Endometrium (tissue), 2 donors: ENCODE measurements at regions not wholly inside any gene's neighbourhood (a gene's known extent, or its start where the extent isn't known, plus 50 kb on each side); places are given as distances from the start of the nearest gene placed in this dataset.
"Not testable (repeated sequence)": the region's sequence is repeated elsewhere in the genome, so short reads cannot be mapped to it uniquely, and the experiment has no call there.

ENCODE experiments used
- FAIRE-seq: peaks from 2 replicates; lab custom pipeline; 2012; peaks lifted over from hg19 to GRCh38; lab: Jason Lieb, UNC
- donor health status: control.
- donor health status: control.

DNA sequence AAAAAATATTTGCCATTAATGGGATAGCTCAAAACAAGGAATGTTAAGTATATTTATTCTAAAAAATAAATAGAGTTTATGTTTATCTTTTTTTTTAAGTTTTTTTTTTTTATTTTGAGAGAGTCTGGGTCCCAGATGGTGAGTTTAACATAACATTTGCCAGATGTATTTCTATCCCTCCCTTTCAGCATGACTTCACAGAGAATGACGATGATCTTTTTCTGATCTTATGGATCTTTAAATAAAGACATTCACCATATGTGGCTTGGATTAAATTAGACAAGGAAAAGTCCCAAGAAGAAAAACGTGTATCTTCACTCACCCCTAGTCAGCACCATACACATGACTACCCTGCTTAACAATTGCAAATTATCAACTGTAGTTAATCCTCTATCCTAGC, 839.8 kb upstream of the CNTN5 start:
- FAIRE-seq: peak; percentile 97

DNA sequence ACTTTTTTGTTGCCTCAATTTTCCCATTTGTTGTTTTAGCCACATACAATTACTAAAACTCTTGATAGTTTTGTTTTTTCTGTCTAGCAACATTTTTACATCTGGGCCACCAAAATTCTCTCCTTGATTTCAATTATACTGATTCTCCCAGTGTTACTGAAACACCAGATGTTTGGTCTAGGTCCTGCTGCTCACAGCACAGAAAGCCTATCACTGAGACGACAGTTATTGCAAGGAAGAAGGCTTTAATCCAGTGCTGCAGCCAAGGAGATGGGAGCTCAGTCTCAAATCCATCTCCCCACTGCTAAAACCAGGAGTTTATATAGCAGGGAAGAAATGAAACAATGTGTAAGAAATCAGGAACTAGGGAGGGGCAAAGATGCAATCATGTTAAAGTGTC, 837.7 kb upstream of the CNTN5 start:
- FAIRE-seq: peak; percentile 62

DNA sequence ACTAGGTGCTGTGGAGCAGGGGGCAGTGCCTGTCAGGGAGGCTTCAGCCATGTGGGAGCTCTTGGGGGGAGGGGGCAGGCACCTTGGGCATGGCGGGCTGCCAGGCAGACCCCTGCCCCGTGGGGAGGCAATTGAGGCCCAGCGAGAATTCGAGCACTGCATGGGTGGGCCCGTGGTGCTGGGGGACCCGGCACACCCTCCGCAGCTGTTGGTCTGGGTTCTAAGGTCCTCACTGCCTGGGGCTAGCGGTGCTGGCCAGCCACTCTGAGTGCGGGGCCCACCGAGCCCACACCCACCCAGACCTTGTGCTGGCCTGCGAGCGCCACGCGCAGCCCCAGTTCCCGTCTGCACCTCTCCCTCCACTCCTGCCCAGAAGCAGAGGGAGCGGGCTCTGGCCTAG, 835.5 kb upstream of the CNTN5 start:
- FAIRE-seq: no peak

DNA sequence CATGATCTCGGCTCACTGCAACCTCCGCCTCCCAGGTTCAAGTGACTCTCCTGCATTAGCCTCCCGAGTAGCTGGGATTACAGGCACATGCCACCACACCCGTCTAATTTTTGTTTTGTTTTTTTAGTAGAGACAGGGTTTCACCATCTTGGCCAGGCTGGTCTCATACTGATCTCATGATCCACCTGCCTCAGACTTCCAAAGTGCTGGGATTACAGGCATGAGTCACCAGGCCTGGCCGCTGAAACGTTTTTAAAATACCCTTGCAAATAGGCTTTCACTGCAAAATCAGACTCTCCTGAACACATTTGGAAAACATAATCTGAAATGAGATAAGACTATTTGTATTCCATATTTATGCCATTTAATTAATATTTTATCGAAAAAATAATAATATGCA, 826.1 kb upstream of the CNTN5 start:
- FAIRE-seq: no peak

DNA sequence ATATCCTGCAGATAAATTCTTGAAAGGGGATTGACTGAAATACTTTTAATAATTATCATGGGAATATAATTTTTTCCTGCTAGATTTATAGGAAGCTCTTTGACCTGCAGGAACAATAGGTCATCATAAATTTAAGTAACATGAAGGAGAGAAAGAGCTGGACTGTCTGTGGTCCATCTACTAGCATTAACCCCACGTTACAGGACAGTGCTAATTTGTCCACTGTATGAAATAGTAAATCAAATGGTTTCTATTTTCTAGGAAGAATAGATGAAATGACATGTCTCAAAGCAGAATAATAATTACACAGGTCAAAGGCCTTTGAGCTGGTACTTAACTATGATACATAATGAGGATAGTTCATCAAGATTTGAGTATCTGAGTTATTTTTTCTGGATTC, 825.4 kb upstream of the CNTN5 start:
- FAIRE-seq: no peak

DNA sequence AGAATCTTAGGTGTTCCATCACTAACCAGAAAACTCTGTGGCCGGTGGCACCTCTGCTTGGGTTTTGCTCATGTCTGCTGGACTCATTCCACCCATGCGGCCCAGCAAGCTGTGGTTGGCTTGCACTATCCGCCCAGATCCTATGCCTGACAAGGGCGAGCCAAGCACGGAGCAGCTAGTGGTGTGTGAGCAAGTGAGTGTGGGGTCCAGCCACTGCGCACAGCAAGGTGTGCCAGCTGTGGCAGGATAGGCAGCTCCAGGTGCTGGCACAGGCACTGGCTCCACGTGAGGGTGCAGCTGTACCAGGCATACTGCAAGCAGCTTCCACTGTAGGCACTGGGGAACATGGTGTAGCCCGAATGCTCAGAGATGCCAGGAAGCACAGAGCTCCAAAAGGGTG, 813.7 kb upstream of the CNTN5 start:
- FAIRE-seq: no peak

DNA sequence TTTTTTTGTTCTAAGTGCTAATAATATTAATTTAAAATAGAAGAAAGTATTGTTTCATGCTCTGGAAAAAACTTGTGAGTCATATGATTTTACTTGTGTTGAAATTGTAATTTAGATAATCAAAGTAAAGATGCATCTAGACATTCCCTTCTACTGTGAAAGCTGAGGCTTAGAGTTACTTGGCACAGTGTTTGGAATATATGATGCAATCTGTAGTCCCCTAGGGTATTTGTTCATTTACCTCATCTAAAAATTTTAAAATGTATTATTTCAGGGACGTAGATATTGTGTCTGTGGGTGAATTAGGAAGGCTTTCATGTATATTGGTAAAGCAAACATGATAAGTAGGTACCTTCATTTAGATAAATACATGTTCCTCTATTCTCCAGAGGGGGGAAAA, 793.5 kb upstream of the CNTN5 start:
- no peak for FAIRE-seq

DNA sequence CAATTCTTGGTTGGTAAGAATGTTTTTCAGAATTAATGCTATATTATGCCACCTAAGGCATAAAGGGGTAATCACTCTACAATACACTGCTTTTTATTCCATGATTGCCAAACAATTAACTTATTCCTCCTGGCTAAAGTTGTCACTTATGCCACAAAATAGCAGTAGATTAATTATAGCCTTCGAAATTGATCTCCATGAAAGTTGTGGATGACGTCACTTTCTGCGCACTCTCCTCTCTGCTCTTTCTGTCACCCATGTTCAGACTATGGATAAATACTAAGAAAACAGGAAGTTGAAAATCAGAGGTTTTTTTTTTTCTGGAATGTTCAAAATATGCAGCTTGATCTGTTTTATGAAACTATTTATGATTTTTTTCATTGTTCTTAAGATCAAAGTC, 790.1 kb upstream of the CNTN5 start:
- no peak for FAIRE-seq

DNA sequence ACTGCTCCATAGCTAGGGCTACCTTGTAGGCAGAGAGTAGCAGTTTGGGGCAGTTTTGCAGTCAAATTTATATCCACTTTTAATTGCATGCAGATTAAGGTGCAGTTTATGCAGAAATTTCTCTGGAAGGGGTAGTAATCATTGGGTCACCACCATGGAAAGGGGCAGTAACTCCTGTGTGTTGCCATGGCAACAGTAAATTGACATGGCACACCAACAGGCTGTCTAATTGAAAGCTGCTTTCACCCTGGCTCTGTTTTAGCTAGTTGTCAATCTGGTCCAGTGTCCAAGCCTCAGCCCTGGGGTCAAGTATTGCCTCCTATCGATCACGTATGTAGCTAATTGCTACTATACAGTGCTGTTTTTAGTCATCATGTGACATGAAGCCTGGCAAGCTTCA, 786.1 kb upstream of the CNTN5 start:
- FAIRE-seq: no peak

DNA sequence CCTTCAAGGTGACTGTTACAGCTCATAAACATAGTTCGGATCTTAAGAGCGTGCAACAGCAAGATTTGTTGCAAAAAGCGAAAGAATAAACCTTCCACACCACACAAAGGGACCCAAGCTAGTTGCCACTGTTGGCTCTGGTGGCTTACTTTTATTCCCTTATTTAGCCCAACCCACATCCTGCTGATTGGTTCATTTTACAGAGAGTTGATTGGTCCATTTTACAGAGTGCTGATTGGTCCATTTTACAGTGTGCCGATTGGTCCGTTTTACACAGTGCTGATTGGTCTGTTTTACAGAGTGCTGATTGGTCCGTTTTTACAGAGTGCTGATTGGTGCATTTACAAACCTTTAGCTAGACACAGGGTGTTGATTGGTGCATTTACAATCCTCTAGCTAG, 776.9 kb upstream of the CNTN5 start:
- FAIRE-seq: no peak

DNA sequence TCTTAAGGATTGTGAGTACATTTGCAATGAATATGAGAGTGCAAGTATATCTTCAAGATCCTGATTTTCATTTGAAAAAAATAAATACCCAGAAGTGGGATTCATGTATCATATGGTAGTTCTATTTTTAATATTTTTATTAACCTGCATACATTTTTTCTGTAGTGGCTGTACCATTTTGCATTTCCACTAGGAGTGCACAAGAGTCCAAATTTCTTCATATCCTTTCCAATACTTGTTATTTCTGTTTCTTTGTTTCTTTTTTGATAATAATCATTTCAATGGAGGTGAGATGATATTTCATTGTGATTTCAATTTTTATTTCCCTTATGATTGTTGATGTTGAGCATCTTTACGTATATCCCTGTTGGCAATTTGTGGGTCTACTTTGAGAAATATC, 759.8 kb upstream of the CNTN5 start:
- FAIRE-seq: no peak

DNA sequence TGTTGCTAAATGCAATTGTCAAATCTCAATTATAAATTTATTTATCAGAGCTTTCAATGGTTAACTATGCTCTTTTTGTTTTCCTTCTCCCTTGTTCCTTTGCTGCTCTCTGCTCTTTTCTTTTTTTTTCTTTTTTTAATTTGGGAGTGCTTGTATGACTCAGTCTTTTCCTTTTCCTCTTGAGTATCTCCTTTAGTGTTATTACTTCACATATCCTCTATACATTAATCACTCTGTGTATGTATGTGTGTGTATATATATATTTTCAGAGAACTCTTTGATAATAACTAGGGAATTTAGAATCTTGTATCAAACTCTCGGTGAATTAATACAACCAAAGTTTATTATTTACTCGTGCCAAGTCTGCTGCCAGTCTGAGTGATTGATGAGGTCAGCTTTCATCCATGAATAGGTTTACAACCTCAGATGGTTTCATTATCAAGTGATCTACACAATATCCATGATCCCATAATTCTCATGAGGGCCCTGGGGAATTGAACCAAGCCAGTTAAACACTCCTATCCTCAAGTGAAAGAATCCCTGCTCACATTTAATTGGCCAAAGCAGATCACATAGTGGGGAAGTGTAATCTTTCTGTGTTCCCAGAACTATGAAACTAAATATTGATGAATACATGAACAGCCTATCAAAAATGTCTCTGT, 743.4 kb upstream of the CNTN5 start:
- FAIRE-seq: no peak

DNA sequence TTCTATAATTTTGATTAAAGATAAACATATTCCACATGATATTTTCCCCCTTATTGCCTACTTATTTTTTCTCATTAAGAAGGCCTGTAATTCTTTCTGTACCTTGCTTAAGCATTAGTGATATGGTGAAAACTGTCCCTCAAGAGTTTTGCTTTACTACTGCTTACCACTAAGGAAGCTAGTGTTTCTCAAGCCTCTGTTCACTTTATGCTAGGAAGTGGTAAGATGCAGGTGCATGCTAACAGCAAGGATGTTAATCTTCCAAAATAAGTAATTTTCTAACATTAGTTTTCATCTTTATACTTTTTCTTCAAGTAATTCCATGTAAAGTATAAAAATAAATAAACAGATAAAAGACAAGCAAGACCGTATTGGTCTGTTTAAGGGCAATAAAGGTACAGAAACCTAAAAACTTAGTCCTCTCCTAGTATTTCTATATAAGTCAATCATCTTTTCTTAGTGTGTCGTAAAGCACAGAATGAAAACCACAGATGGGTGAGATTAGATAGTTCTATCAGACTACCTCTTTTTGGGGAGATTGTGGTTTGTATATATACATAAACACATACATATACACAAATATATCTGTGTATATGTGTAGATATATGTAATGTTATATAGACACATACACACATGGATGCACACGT, 731.0 kb upstream of the CNTN5 start:
- no peak for FAIRE-seq

DNA sequence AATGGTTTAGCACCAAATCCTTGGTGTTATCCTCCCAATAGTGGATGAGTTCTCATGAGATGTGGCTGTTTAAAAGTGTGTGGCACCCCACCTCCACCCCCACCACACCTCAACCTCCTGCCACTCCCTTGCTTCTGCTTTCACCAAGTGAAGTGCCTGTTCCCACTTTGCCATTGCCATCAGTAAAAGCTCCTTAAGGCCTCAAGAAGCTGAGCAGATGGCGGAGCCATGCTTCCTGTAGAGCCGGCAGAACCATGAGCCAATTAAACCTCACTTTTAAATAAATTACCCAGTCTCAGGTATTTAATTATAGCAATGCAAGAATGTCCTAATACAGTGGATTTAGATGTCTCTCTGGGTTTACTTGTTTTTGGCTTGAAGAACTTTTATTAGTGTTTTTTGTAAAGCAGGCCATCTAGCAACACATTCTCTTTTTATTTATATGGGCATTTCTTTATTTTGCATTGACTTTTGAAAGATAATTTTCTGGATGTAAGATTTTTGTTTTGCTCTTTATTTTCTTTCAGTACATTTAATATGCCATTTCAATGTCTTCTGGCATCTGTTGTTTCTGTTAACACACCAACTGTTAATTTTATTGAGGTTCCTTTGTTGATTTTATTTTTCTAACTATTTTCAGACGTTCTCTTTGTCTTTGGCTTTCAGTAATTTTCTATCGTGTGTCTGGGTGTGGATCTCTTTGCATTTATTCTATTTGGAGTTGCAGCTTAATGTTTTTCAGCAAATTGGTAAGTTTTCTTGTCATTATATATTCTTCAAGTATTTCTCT, 724.5 kb upstream of the CNTN5 start:
- FAIRE-seq: no peak

DNA sequence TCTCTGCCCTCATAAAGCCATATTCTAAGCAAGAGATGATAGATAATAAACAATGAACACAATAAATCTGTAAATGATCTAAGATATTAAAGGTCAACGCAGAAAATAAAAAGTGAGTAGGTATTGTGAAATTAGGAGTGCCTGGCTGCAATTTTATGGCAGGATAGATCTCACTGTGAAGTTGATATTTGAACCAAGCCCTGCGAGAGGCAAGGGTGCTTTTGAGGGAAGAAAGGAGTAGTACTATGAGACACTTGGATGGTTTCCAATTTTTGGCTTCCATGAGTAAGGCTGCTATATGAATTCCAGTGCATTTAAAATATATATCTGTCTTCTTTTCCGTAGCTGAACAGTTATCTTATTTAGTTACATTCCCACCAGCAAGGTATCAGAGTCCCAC, 720.0 kb upstream of the CNTN5 start:
- no peak for FAIRE-seq

DNA sequence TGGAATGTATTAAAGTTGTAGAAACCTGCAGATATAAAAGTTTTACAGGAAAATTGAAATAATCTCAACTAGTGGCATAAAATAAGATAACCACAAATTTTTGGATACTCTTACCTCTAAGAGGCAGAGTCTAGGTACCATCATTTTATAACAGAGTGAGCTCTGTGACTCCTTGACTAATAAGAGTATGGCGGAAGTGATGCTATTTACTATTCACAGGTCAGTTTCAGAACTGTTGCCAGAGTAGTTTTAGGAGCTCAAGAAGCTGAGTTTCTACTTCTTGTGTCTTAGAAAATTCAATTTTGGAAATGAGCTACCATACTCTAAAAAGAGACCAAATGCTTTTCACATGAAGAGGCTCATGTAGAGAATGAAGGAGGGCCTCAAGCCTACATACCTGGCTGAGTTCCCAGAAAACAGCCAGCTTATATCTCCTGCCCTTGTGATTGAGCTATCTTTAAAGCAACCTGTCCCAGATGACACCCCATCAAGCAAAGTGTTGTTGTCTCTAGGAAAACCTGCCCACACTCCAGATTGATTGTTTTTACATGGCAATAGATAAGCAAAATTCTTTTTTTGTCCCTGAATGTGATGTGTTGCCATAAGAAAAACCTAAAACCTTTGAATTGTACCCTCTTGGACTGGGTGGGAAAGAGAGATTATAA, 712.8 kb upstream of the CNTN5 start:
- no peak for FAIRE-seq

DNA sequence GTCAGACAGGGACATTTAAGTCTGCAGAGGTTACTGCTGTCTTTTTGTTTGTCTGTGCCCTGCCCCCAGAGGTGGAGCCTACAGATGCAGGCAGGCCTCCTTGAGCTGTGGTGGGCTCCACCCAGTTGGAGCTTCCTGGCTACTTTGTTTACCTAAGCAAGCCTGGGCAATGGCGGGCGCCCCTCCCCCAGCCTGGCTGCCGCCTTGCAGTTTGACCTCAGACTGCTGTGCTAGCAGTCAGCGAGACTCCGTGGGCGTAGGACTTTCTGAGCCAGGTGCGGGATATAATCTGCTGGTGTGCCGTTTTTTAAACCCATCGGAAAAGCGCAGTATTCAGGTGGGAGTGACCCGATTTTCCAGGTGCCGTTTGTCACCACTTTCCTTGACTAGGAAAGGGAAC, 690.4 kb upstream of the CNTN5 start:
- FAIRE-seq: not testable (repeated sequence)

DNA sequence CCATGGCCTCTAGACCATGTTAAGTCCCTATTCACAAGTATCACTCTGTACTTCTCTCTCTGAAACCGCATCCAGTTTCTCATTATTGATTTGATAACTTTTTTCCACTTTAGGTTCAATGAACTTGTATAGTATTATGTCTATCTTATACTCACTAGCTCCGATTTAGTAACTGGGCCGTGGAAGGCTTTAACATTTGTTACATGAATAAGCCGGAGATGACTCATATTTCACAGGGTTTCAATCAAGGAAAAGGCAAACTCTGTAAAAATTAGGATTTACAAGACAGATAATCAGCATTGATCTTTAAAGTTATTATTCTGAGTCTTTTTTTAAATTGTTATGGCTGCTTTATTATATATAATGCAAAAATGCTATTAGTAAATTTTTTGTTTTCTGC, 662.2 kb upstream of the CNTN5 start:
- FAIRE-seq: no peak

DNA sequence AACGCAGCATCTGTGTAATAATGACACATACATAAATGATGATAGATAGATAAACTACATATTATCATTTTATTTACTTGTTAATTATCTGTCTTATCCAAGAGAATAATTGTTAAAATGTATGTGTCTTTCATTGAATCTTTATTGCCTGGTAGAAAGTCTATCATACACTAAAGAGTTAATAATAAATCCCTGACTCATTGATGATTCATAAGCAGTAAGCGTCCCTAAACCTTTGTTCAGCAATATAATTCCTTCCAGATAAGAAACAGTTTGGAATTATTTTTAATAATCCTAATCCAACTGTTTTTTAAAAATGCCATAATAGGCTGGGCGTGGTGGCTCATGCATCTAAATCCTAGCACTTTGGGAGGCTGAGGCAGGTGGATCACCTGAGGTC, 655.6 kb upstream of the CNTN5 start:
- no peak for FAIRE-seq

DNA sequence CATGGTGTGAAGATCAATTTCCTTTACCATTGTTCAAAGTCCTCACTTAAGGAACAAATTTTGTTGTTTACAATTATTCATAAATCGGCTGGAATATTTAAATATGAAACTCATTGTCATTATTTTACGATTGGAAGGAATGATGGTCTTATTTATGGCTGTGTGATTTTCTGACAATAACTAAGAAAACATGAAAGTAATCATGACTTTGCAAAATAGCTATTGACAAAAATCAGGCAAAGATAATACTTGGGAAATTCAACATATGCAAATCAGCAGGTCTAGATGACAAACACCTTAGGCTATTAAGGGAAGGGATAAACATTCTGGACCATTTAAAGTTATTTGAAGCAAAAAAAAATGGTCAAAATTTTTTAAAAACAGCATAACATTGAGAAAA, 654.8 kb upstream of the CNTN5 start:
- no peak for FAIRE-seq

DNA sequence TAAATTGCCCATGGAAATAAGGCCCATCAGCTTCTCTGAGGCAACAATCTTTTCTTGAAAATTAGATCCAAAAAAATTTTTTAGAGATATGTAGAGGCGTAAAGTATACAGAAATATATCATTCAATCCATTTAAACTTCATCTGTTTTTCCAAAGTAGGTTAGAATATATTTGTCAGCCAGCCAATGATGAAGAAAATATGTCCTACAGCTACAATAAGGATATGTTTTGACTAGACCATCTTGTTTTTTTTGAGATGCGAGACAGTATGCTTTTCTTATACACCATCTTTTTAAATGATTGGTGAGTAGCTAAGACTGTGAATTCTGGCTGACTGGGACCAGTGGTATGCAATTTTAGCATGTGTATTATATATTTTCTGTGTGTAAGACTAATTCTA, 630.4 kb upstream of the CNTN5 start:
- no peak for FAIRE-seq

DNA sequence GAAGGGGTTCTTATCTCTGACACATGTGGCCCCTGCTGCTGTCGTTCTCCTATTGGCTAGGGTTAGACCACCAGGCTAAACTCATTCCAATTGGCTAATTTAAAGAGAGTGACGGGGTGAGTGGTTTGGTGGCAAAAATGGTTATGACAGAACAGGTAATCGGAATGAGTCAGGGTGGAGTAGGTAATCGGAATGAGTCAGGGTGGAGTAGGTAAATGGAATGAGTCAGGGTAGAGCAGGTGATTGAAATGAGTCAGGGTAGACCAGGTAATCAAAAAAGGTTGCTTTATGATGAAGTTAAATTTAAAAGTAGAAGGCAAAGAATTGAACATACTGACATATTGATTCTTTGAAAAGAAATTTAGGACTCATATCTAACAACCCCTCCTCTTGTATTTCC, 626.2 kb upstream of the CNTN5 start:
- not testable (repeated sequence) for FAIRE-seq

DNA sequence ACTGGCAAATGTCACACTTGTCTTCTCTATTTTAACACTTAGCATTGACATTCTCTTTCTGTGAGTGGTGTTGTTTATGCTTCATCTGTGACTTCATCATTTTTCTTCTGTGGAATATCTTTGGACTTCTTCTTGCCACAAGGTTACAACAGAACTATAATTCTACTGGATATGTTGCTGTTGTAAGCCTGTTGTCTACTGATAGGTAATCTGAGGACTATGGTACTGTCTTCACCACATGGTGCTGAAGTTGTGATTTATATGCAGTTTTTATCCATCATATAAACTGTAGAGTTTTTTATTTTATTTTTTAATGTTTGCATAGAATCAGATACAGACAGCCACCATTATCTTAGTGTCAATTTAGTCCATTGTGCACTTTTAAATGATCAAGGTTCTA, 622.2 kb upstream of the CNTN5 start:
- FAIRE-seq: no peak
